ENCODE measurements at regions not wholly inside any gene's neighbourhood (a gene's known extent, or its start where the extent isn't known, plus 50 kb on each side); places are given as distances from the start of the nearest gene placed in this dataset.

- DNase-seq, result no peak
Measured at GRCh38 chr5:116650544-116650943, 75.9 kb upstream of the SEMA6A start.

- no peak for DNase-seq
Measured at GRCh38 chr5:116646611-116647289, 72.1 kb upstream of the SEMA6A start.

- DNase-seq, result no peak
Measured at GRCh38 chr5:116645627-116646026, 71.0 kb upstream of the SEMA6A start.

GRCh38 chr5:116640236-116640635, 65.6 kb upstream of the SEMA6A start:
- no peak for DNase-seq

GRCh38 chr5:116637149-116637740, 62.6 kb upstream of the SEMA6A start:
- no peak for DNase-seq

GRCh38 chr5:116632890-116633289, 58.3 kb upstream of the SEMA6A start:
- no peak for DNase-seq

- DNase-seq, result no peak
Measured at GRCh38 chr5:116631147-116631546, 56.5 kb upstream of the SEMA6A start.

GRCh38 chr5:116629168-116629567, 54.5 kb upstream of the SEMA6A start:
- no peak for DNase-seq

GRCh38 chr5:116626945-116627679, 52.5 kb upstream of the SEMA6A start:
- no peak for DNase-seq

GRCh38 chr5:116626272-116626723, 51.7 kb upstream of the SEMA6A start:
- no peak for DNase-seq
